Kidney epithelial cell (primary cell): ENCODE measurements at regions not wholly inside any gene's neighbourhood (a gene's known extent, or its start where the extent isn't known, plus 50 kb on each side); places are given as distances from the start of the nearest gene placed in this dataset.

Experiments
- DNase-seq: peaks from one replicate; pipeline ENCODE4 v3.0.0-alpha.2; 2010; ENCODE audit warnings: low read depth
- H3K27me3 ChIP-seq: 2 replicates; pipeline ENCODE4 v1.6.0; 2011; ENCODE audit warnings: low read length; ENCODE audit not compliant: control insufficient read depth, insufficient read depth
- H3K36me3 ChIP-seq: 2 replicates; pipeline ENCODE4 v1.5.1; 2011; ENCODE audit warnings: low read length; ENCODE audit not compliant: control insufficient read depth, insufficient read depth
- H3K4me3 ChIP-seq: 2 replicates; pipeline ENCODE4 v1.5.1; 2011; ENCODE audit warnings: low read depth, mild to moderate bottlenecking, control low read depth, low read length
- CTCF ChIP-seq: IDR thresholded peaks from 2 replicates; pipeline ENCODE4 v1.5.1; 2011; ENCODE audit warnings: mild to moderate bottlenecking, moderate library complexity, low read length, control low read depth, inconsistent platforms; ENCODE audit not compliant: insufficient read depth, poor library complexity, severe bottlenecking

GRCh38 chr20:29687438-29687837, 1570.0 kb upstream of the DEFB115 start:
- H3K4me3 ChIP-seq: no peak overlapping the region
- TF ChIP-seq CTCF: no peak
- no peak for DNase-seq

GRCh38 chr20:29689411-29690225, 1567.8 kb upstream of the DEFB115 start:
- Histone ChIP-seq H3K36me3 (no peaks in the 10 kb centered on the region), H3K4me3 (no peak overlapping the region), H3K27me3 (no peaks in the 10 kb centered on the region)
- TF ChIP-seq CTCF: no peak
- DNase-seq: no peak

More at GRCh38 chr20:29687438-29687837, 1570.0 kb upstream of the DEFB115 start:
- Histone ChIP-seq H3K27me3 (no peaks in the 10 kb centered on the region), H3K36me3 (no peaks in the 10 kb centered on the region)

- Histone ChIP-seq H3K36me3 (no peaks in the 10 kb centered on the region), H3K27me3 (no peaks in the 10 kb centered on the region), H3K4me3 (no peak overlapping the region)
- TF ChIP-seq CTCF: no peak
- DNase-seq: no peak
Measured at GRCh38 chr20:29690274-29690673, 1567.2 kb upstream of the DEFB115 start.

GRCh38 chr20:29740601-29740950, 1516.9 kb upstream of the DEFB115 start:
- H3K36me3 ChIP-seq: no peaks in the 10 kb centered on the region
- TF ChIP-seq CTCF: no peak
- no peak overlapping the region for H3K4me3 ChIP-seq
- no peak for DNase-seq
- H3K27me3 ChIP-seq: no peaks in the 10 kb centered on the region

GRCh38 chr20:29740951-29741593, 1516.4 kb upstream of the DEFB115 start:
- Histone ChIP-seq H3K4me3 (no peak overlapping the region), H3K27me3 (no peaks in the 10 kb centered on the region), H3K36me3 (no peaks in the 10 kb centered on the region)
- no peak for TF ChIP-seq CTCF
- no peak for DNase-seq

- H3K27me3 ChIP-seq: no peaks in the 10 kb centered on the region
- TF ChIP-seq CTCF: no peak
- no peaks in the 10 kb centered on the region for H3K36me3 ChIP-seq
- DNase-seq: no peak
- H3K4me3 ChIP-seq: no peak overlapping the region
Measured at GRCh38 chr20:29741594-29741893, 1515.9 kb upstream of the DEFB115 start.
